ENCODE measurements at regions not wholly inside any gene's neighbourhood (a gene's known extent, or its start where the extent isn't known, plus 50 kb on each side); places are given as distances from the start of the nearest gene placed in this dataset.

GRCh38 chr10:81806842-81807241 lies 68.2 kb upstream of the NRG3 start:
- intact Hi-C loops (cut with micrococcal nuclease; ENCODE audit: unreplicated experiment): no loop called here
- H3K9ac ChIP-seq (ENCODE audit: control insufficient read depth, insufficient read depth, low read length): no peak overlapping the region
- H4K20me1 ChIP-seq (ENCODE audit: control insufficient read depth, insufficient read depth): no peaks in the 10 kb centered on the region
- DNase-seq (ENCODE audit: low read depth, low spot score): no peak
- BruUV-seq (replicated peaks): no TSS peak
- H3K27ac ChIP-seq (ENCODE audit: control insufficient read depth, insufficient read depth): no peak overlapping the region
- in situ Hi-C loops (cut with MboI): no loop called here
- no peak for FAIRE-seq
- no peaks in the 10 kb centered on the region for H3K79me2 ChIP-seq (ENCODE audit: control insufficient read depth, insufficient read depth, low read length)
- CTCF ChIA-PET: interaction anchor here (1.6 kb wide), 1 partner anchor 11 kb away, joined by 6 read pairs; no protein-coding TSS in a partner anchor
- H2AFZ ChIP-seq (ENCODE audit: control insufficient read depth, low read depth, low read length): no peak overlapping the region
- SMC1A ChIA-PET (ENCODE audit: uncharacterized antibody, unreplicated experiment): no interaction called here
- WGBS (ENCODE audit: insufficient coverage, insufficient replicate concordance, low lambda C conversion rate, missing lambda C conversion rate): 0% methylated on average over 3 of the region's 3 CpGs
- ATAC-seq: no peak
- POLR2A ChIA-PET: no interaction called here
- H3K27me3 ChIP-seq (replicated peaks in 1 of 2; ENCODE audit: control insufficient read depth in 2 of 2, insufficient read depth in 2 of 2, low read length in 1 of 2): no peaks in the 10 kb centered on the region
- no peaks in the 10 kb centered on the region for H3K9me3 ChIP-seq (replicated peaks; ENCODE audit: control insufficient read depth, insufficient read depth, low read length)
- RAD21 ChIA-PET (ENCODE audit: unreplicated experiment): no interaction called here
- no peak overlapping the region for H3K4me2 ChIP-seq (ENCODE audit: control insufficient read depth, insufficient read depth)
- no peak overlapping the region for H3K4me3 ChIP-seq
- no peaks in the 10 kb centered on the region for H3K4me1 ChIP-seq (ENCODE audit: control insufficient read depth, insufficient read depth, low read length)
- no peak for TF ChIP-seq CBX3 (IDR thresholded peaks at IDR 0.05; ENCODE audit: borderline replicate concordance, low read depth)
- no peak for TF ChIP-seq MEF2B (IDR thresholded peaks at IDR 0.05; ENCODE audit: partially characterized antibody, poor library complexity, severe bottlenecking)
- TF ChIP-seq CHD1 (IDR thresholded peaks at IDR 0.05; ENCODE audit: low read depth, low read length): no peak
- TF ChIP-seq BCL11A (IDR thresholded peaks at IDR 0.05; ENCODE audit: low read depth, low read length): no peak
- TF ChIP-seq ASH2L (IDR thresholded peaks at IDR 0.05; ENCODE audit: borderline replicate concordance, low read depth): no peak
- no peak for TF ChIP-seq GATAD2B (conservative IDR thresholded peaks at IDR 0.05; ENCODE audit: low read depth)
- no peak for TF ChIP-seq CBX5 (IDR thresholded peaks at IDR 0.05; ENCODE audit: low read depth)
- no peak for TF ChIP-seq CBFB (IDR thresholded peaks at IDR 0.05; ENCODE audit: low read depth)
- TF ChIP-seq, protein P1, sequence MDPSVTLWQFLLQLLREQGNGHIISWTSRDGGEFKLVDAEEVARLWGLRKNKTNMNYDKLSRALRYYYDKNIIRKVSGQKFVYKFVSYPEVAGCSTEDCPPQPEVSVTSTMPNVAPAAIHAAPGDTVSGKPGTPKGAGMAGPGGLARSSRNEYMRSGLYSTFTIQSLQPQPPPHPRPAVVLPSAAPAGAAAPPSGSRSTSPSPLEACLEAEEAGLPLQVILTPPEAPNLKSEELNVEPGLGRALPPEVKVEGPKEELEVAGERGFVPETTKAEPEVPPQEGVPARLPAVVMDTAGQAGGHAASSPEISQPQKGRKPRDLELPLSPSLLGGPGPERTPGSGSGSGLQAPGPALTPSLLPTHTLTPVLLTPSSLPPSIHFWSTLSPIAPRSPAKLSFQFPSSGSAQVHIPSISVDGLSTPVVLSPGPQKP (IDR thresholded peaks at IDR 0.05; ENCODE audit: low read depth, low read length): no peak
- TF ChIP-seq NFXL1 (IDR thresholded peaks at IDR 0.05; ENCODE audit: borderline replicate concordance): no peak
- TF ChIP-seq PAX8 (IDR thresholded peaks at IDR 0.05): no peak
- TF ChIP-seq TCF12 (IDR thresholded peaks at IDR 0.05; ENCODE audit: low read depth, low read length): no peak
- no peak for TF ChIP-seq ZBTB33 (IDR thresholded peaks at IDR 0.05)
- TF ChIP-seq RAD51 (IDR thresholded peaks at IDR 0.05): no peak
- TF ChIP-seq, protein P2, sequence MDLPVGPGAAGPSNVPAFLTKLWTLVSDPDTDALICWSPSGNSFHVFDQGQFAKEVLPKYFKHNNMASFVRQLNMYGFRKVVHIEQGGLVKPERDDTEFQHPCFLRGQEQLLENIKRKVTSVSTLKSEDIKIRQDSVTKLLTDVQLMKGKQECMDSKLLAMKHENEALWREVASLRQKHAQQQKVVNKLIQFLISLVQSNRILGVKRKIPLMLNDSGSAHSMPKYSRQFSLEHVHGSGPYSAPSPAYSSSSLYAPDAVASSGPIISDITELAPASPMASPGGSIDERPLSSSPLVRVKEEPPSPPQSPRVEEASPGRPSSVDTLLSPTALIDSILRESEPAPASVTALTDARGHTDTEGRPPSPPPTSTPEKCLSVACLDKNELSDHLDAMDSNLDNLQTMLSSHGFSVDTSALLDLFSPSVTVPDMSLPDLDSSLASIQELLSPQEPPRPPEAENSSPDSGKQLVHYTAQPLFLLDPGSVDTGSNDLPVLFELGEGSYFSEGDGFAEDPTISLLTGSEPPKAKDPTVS (IDR thresholded peaks at IDR 0.05; ENCODE audit: low read depth, low read length): no peak
- H3K36me3 ChIP-seq (ENCODE audit: control insufficient read depth in 2 of 2, insufficient read depth in 2 of 2, low read length in 1 of 2): no peaks in the 10 kb centered on the region
